Neuronal stem cell (in vitro differentiated cells): ENCODE measurements at regions not wholly inside any gene's neighbourhood (a gene's known extent, or its start where the extent isn't known, plus 50 kb on each side); places are given as distances from the start of the nearest gene placed in this dataset.

Experiments
- DNase-seq: peaks from one replicate; pipeline ENCODE4 v3.0.0-alpha.2; 2013; ENCODE audit warnings: low spot score
- H2AFZ ChIP-seq: one replicate; pipeline ENCODE4 v1.6.1; 2013; ENCODE audit warnings: mild to moderate bottlenecking, low read length, inconsistent platforms
- H2AK5ac ChIP-seq: 2 replicates; pipeline ENCODE4 v1.6.1; 2013; ENCODE audit warnings: low read depth, mild to moderate bottlenecking, inconsistent platforms, low read length, moderate library complexity, mixed read lengths
- H2BK120ac ChIP-seq: 2 replicates; pipeline ENCODE4 v1.6.1; 2013; ENCODE audit warnings: low read depth, mild to moderate bottlenecking, inconsistent platforms, low read length, moderate library complexity, mixed read lengths
- H2BK12ac ChIP-seq: one replicate; pipeline ENCODE4 v1.6.1; 2013; ENCODE audit warnings: low read length, inconsistent platforms
- H2BK15ac ChIP-seq: 2 replicates; pipeline ENCODE4 v1.6.1; 2013; ENCODE audit warnings: mild to moderate bottlenecking, low read length, inconsistent platforms, mixed read lengths
- H2BK5ac ChIP-seq: one replicate; pipeline ENCODE4 v1.6.1; 2013; ENCODE audit warnings: inconsistent platforms, mild to moderate bottlenecking, low read length, moderate library complexity
- H3K14ac ChIP-seq: one replicate; pipeline ENCODE4 v1.6.1; 2013; ENCODE audit warnings: low read length, inconsistent platforms
- H3K18ac ChIP-seq: 2 replicates; pipeline ENCODE4 v1.6.1; 2013; ENCODE audit warnings: low read length, inconsistent platforms
- H3K23ac ChIP-seq: 2 replicates; pipeline ENCODE4 v1.6.1; 2013; ENCODE audit warnings: low read depth, mild to moderate bottlenecking, mixed read lengths, low read length, inconsistent platforms; ENCODE audit not compliant: poor library complexity
- H3K27ac ChIP-seq: replicated peaks from 3 replicates; pipeline ENCODE4 v1.5.1; 2013; ENCODE audit warnings: low read length, inconsistent platforms
- H3K27me3 ChIP-seq, 3 experiments: 2 replicates each; pipeline ENCODE4 v1.6.1; 2013; ENCODE audit warnings: low read length in 3 of 3, mild to moderate bottlenecking in 2 of 3, inconsistent platforms in 1 of 3, low read depth in 1 of 3, mixed read lengths in 1 of 3, moderate library complexity in 1 of 3; ENCODE audit not compliant: control insufficient read depth in 3 of 3, insufficient read depth in 3 of 3
- H3K36me3 ChIP-seq, 2 donors: replicated peaks in 1 of 2; 2 replicates each; pipeline ENCODE4 v1.6.1; 2013; ENCODE audit warnings: low read length in 2 of 2; ENCODE audit not compliant: control insufficient read depth in 2 of 2, insufficient read depth in 2 of 2
- H3K4ac ChIP-seq: 2 replicates; pipeline ENCODE4 v1.6.1; 2013; ENCODE audit warnings: inconsistent platforms, mild to moderate bottlenecking, low read length, moderate library complexity
- H3K4me1 ChIP-seq, 2 donors: 1 replicate in 1 of 2; 2 replicates in 1 of 2; pipeline ENCODE4 v1.6.1; 2013; ENCODE audit warnings: low read length in 2 of 2, low read depth in 1 of 2; ENCODE audit not compliant: control insufficient read depth in 2 of 2, insufficient read depth in 1 of 2
- H3K4me2 ChIP-seq: one replicate; pipeline ENCODE4 v1.6.1; 2013; ENCODE audit warnings: mild to moderate bottlenecking, low read length, inconsistent platforms; ENCODE audit not compliant: insufficient read depth, poor library complexity, severe bottlenecking
- H3K4me3 ChIP-seq, 2 donors: 2 replicates each; pipeline ENCODE4 v1.5.1; 2013; ENCODE audit warnings: low read length in 2 of 2, mild to moderate bottlenecking in 2 of 2, inconsistent platforms in 1 of 2, moderate library complexity in 1 of 2
- H3K79me1 ChIP-seq: one replicate; pipeline ENCODE4 v1.6.1; 2013; ENCODE audit warnings: low read depth, mild to moderate bottlenecking, inconsistent platforms, low read length, moderate library complexity
- H3K9ac ChIP-seq: one replicate; pipeline ENCODE4 v1.6.1; 2013; ENCODE audit warnings: mild to moderate bottlenecking, low read depth, low read length, inconsistent platforms; ENCODE audit not compliant: poor library complexity
- H3K9me3 ChIP-seq, 2 donors: replicated peaks in 1 of 2; 2 replicates each; pipeline versions ENCODE3 to v1.6.1; 2013; ENCODE audit warnings: low read length in 2 of 2, mild to moderate bottlenecking in 2 of 2, inconsistent platforms in 1 of 2, low read depth in 1 of 2, mixed read lengths in 1 of 2, moderate library complexity in 1 of 2; ENCODE audit not compliant: control insufficient read depth in 2 of 2, insufficient read depth in 1 of 2
- H4K8ac ChIP-seq: one replicate; pipeline ENCODE4 v1.6.1; 2013; ENCODE audit warnings: low read depth, mild to moderate bottlenecking, inconsistent platforms, low read length, moderate library complexity
- H4K91ac ChIP-seq: one replicate; pipeline ENCODE4 v1.6.1; 2013; ENCODE audit warnings: low read length, low read depth, mild to moderate bottlenecking, inconsistent platforms; ENCODE audit not compliant: poor library complexity
- WGBS, 2 donors: extraction: QIAGEN DNeasy Blood & Tissue Kit; methylation state at CpG; one replicate each; pipeline ENCODE4 v1.1.7; 2013; ENCODE audit warnings: missing lambda C conversion rate in 2 of 2, mixed read lengths in 1 of 2; ENCODE audit not compliant: insufficient read length in 2 of 2, insufficient replicate concordance in 1 of 2; ENCODE audit errors: extremely low coverage in 2 of 2; 5-methylcytosine and 5-hydroxymethylcytosine counted together

DNA sequence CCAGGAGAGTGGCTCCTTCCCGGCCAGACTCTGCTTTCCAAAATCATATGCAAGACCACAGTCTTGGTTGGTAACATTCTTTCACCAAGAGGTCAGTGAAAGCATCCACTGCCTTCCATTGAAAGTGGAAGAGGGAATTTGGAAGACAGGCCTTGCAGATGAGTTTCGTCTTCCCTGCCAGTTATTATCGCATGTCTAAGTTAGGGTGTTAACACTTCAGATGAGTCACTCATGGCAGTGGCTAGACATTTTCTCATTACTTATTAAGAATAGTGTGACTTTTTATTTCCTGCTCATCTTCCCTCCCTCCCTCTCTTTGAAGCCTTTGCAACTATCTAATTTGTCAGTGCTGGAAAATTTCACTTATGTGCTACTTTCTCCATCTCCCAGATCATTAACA lies 102.9 kb upstream of the EPB41L3 start:
- no peak overlapping the region for H4K8ac ChIP-seq
- WGBS, 2 donors, result no CpG with 5 or more reads among the region's 3 CpGs
- no peak overlapping the region for H2BK5ac ChIP-seq
- no peak overlapping the region for H3K18ac ChIP-seq
- no peak overlapping the region for H2AK5ac ChIP-seq
- H3K27ac ChIP-seq, result no peak overlapping the region
- no peak overlapping the region for H3K9ac ChIP-seq
- H4K91ac ChIP-seq, result no peak overlapping the region
- no peak overlapping the region for H3K4ac ChIP-seq
- H3K14ac ChIP-seq, result no peak overlapping the region
- H3K36me3 ChIP-seq, result no peaks in the 10 kb centered on the region
- H2BK12ac ChIP-seq, result no peak overlapping the region
- H2BK120ac ChIP-seq, result no peak overlapping the region
- no peak for DNase-seq
- no peak overlapping the region for H2AFZ ChIP-seq
- H3K23ac ChIP-seq, result no peak overlapping the region
- no peak overlapping the region for H3K4me2 ChIP-seq
- peaks cover 0 to 2% of the 10 kb centered on the region in 2 donors for H3K4me1 ChIP-seq
- H3K4me3 ChIP-seq, result no peak overlapping the region
- no peak overlapping the region for H2BK15ac ChIP-seq
- H3K9me3 ChIP-seq, result no peaks in the 10 kb centered on the region
- H3K79me1 ChIP-seq, result no peaks in the 10 kb centered on the region
- peaks cover 0 to 5% (median 0%) of the 10 kb centered on the region in 3 experiments for H3K27me3 ChIP-seq

DNA sequence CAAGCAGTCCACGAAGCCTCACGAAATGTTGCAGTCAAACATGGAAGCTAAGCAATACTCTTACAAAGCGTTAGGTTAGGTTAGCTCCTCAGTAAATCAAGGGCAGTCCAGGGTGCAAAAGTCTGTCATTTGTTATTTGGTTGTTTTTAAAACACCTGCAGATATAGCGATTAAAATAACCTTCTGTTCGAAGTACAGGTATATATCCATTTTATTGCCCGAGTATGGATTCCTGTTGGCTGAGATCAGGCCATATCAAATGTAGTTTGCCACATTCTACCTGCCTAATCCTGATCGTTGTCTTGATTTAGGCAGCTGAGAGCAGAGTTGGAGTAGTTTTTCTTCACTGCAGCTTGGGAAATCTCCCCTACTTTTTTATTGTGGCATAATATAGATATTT lies 99.5 kb upstream of the EPB41L3 start:
- Histone ChIP-seq H3K4me3 (no peak overlapping the region), H3K36me3 (no peaks in the 10 kb centered on the region), H3K4me1 (peaks cover 0 to 4% of the 10 kb centered on the region in 2 donors), H2BK5ac (no peak overlapping the region), H3K4ac (no peak overlapping the region), H2BK15ac (no peak overlapping the region), H2BK12ac (no peak overlapping the region), H2AK5ac (no peak overlapping the region), H3K4me2 (no peak overlapping the region), H4K91ac (no peak overlapping the region), H2AFZ (no peak overlapping the region), H3K79me1 (no peaks in the 10 kb centered on the region), H3K14ac (no peak overlapping the region), H3K9me3 (no peaks in the 10 kb centered on the region), H3K9ac (no peak overlapping the region), H3K23ac (no peak overlapping the region), H3K27ac (no peak overlapping the region), H3K18ac (no peak overlapping the region), H2BK120ac (no peak overlapping the region), H4K8ac (no peak overlapping the region), H3K27me3 (peaks cover 0 to 20% (median 0%) of the 10 kb centered on the region in 3 experiments)
- DNase-seq, result no peak
- no CpG with 5 or more reads among the region's 7 CpGs for WGBS, 2 donors

DNA sequence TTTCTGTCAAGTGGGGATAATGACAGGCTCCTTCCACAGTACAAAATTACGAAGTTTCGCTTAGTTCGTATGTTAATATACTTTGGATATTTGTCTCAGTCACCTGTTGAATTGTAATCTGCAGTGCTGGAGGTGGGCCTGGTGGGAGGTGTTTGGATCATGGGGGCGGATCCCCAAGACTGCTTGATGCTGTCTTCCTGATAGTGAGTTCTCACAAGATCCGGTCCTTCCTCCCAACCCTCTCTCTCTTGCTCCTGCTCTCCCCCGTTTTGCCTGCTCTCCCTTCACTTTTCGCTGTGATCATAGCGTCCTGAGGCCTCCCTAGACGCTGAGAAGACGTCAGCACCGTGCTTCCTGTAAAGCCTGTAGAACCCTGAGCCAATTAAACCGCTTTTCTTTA lies 97.1 kb upstream of the EPB41L3 start:
- H2BK15ac ChIP-seq, result no peak overlapping the region
- no peak overlapping the region for H4K91ac ChIP-seq
- no peak overlapping the region for H3K23ac ChIP-seq
- no peak overlapping the region for H3K4ac ChIP-seq
- no peak overlapping the region for H2AK5ac ChIP-seq
- H3K18ac ChIP-seq, result no peak overlapping the region
- no peak overlapping the region for H3K9ac ChIP-seq
- no peak overlapping the region for H2BK120ac ChIP-seq
- no peak overlapping the region for H3K4me2 ChIP-seq
- no peak for DNase-seq
- H3K27ac ChIP-seq, result no peak overlapping the region
- H3K9me3 ChIP-seq, result no peaks in the 10 kb centered on the region
- peaks cover 0 to 4% of the 10 kb centered on the region in 2 donors for H3K4me1 ChIP-seq
- H4K8ac ChIP-seq, result no peak overlapping the region
- H3K79me1 ChIP-seq, result no peaks in the 10 kb centered on the region
- H2AFZ ChIP-seq, result no peak overlapping the region
- no CpG with 5 or more reads among the region's 12 CpGs for WGBS, 2 donors
- H2BK12ac ChIP-seq, result no peak overlapping the region
- no peak overlapping the region for H2BK5ac ChIP-seq
- no peaks in the 10 kb centered on the region for H3K36me3 ChIP-seq
- H3K27me3 ChIP-seq, result peaks cover 0 to 27% (median 0%) of the 10 kb centered on the region in 3 experiments
- no peak overlapping the region for H3K14ac ChIP-seq
- H3K4me3 ChIP-seq, result no peak overlapping the region

DNA sequence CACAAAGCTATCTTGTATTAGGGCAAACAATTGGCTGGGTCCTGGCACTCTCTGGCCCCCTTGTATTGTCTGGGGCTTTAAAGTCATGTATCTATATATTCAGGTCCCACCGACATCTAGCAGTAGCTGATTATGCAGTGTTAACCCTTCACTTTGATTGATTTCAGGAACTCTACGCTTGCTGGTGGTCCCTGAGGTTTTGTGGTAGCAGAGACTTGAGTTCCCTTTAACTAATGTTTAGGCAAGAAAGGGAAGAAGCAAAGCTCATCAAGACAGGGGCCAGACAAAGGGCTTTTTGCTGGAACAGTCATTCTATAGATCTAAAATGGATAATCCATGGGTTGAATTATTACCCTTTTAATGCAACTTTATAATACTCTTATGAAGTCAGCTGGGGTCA lies 95.3 kb upstream of the EPB41L3 start:
- Histone ChIP-seq H3K36me3 (no peaks in the 10 kb centered on the region), H3K18ac (no peak overlapping the region), H3K4ac (no peak overlapping the region), H2BK15ac (no peak overlapping the region), H3K23ac (no peak overlapping the region), H3K4me3 (no peak overlapping the region), H2AK5ac (no peak overlapping the region), H3K4me1 (peaks cover 0 to 2% of the 10 kb centered on the region in 2 donors), H3K27ac (no peak overlapping the region), H2AFZ (no peak overlapping the region), H3K14ac (no peak overlapping the region), H3K9ac (no peak overlapping the region), H4K91ac (no peak overlapping the region), H2BK5ac (no peak overlapping the region), H3K9me3 (no peaks in the 10 kb centered on the region), H3K79me1 (no peaks in the 10 kb centered on the region), H2BK12ac (no peak overlapping the region), H3K27me3 (peaks cover 0 to 25% (median 0%) of the 10 kb centered on the region in 3 experiments), H2BK120ac (no peak overlapping the region), H3K4me2 (no peak overlapping the region), H4K8ac (no peak overlapping the region)
- no CpG with 5 or more reads among the region's 2 CpGs for WGBS, 2 donors
- no peak for DNase-seq
